H1 (cell line): ENCODE measurements at regions not wholly inside any gene's neighbourhood (a gene's known extent, or its start where the extent isn't known, plus 50 kb on each side); places are given as distances from the start of the nearest gene placed in this dataset.
A peak's percentile ranks its signal among the peaks of the same experiment; 100 is the strongest.

ENCODE experiments used
- CTCF ChIA-PET: fragments of 300-600 bp; sonication (Branson Sonifier 250); formaldehyde crosslinking; loops from one replicate; lab custom pipeline; 2021; ENCODE audit not compliant: partially characterized antibody; lab: Charles Lee
- POLR2A ChIA-PET: fragments of 300-600 bp; sonication (Branson Sonifier 250); formaldehyde crosslinking; loops from one replicate; lab custom pipeline; 2021; ENCODE audit warnings: inconsistent platforms; ENCODE audit not compliant: partially characterized antibody; lab: Charles Lee
- DNase-seq, 2 experiments: peaks; one replicate each; pipeline versions ENCODE4 v3.0.0 to v3.0.0-alpha.2; 2010 to 2022; ENCODE audit warnings: low spot score in 2 of 2, low read depth in 1 of 2, mixed read lengths in 1 of 2
- FAIRE-seq: peaks from 2 replicates; lab custom pipeline; 2011; peaks lifted over from hg19 to GRCh38; lab: Jason Lieb, UNC
- H2AFZ ChIP-seq: 2 replicates; pipeline ENCODE4 v1.8.1; 2012; ENCODE audit warnings: low read length, inconsistent platforms
- H2AK5ac ChIP-seq: 2 replicates; pipeline ENCODE4 v1.6.1; 2013; ENCODE audit warnings: low read depth, low read length
- H2BK120ac ChIP-seq: replicated peaks from 2 replicates; pipeline ENCODE3; 2013; ENCODE audit warnings: low read depth, low read length, inconsistent platforms
- H2BK12ac ChIP-seq: 2 replicates; pipeline ENCODE4 v1.6.1; 2013; ENCODE audit warnings: low read depth, low read length
- H2BK15ac ChIP-seq: 2 replicates; pipeline ENCODE4 v1.6.1; 2013; ENCODE audit warnings: low read length
- H2BK20ac ChIP-seq: 2 replicates; pipeline ENCODE4 v1.6.1; 2013; ENCODE audit warnings: low read length
- H2BK5ac ChIP-seq: 2 replicates; pipeline ENCODE4 v1.6.1; 2013; ENCODE audit warnings: low read depth, low read length
- H3K14ac ChIP-seq: 2 replicates; pipeline ENCODE4 v1.6.1; 2013; ENCODE audit warnings: inconsistent platforms; ENCODE audit not compliant: insufficient read length
- H3K18ac ChIP-seq: 2 replicates; pipeline ENCODE4 v1.6.1; 2013; ENCODE audit warnings: low read length; ENCODE audit errors: extremely low read depth
- H3K23ac ChIP-seq: 2 replicates; pipeline ENCODE4 v1.6.1; 2013; ENCODE audit warnings: inconsistent platforms; ENCODE audit not compliant: insufficient read length
- H3K23me2 ChIP-seq: 2 replicates; pipeline ENCODE4 v1.6.1; 2013; ENCODE audit warnings: low read depth, low read length
- H3K27ac ChIP-seq: 2 replicates; pipeline ENCODE4 v1.6.1; 2011; ENCODE audit warnings: low read depth, low read length, inconsistent platforms
- H3K27me3 ChIP-seq, 4 experiments: replicated peaks in 1 of 4; 1 replicate in 1 of 4; 2 replicates in 3 of 4; pipeline versions ENCODE4 v1.6.1 to v1.8.1; 2011 to 2013; ENCODE audit warnings: low read length in 3 of 4, mild to moderate bottlenecking in 3 of 4, inconsistent platforms in 2 of 4, mixed read lengths in 2 of 4, moderate library complexity in 1 of 4; ENCODE audit not compliant: control insufficient read depth in 3 of 4, insufficient read depth in 3 of 4; ENCODE audit errors: extremely low read depth in 1 of 4
- H3K36me3 ChIP-seq, 4 experiments: 2 replicates each; pipeline versions ENCODE4 v1.6.1 to v1.8.1; 2011 to 2013; ENCODE audit warnings: mild to moderate bottlenecking in 4 of 4, low read length in 3 of 4, moderate library complexity in 2 of 4, control low read depth in 1 of 4, inconsistent platforms in 1 of 4; ENCODE audit not compliant: insufficient read depth in 4 of 4, control insufficient read depth in 2 of 4
- H3K4ac ChIP-seq: replicated peaks from 2 replicates; pipeline ENCODE3; 2013; ENCODE audit warnings: low read length, low read depth, mixed read lengths, inconsistent platforms; ENCODE audit not compliant: insufficient read length
- H3K4me1 ChIP-seq, 4 experiments: replicated peaks in 1 of 4; 1 replicate in 1 of 4; 2 replicates in 3 of 4; pipeline versions ENCODE4 v1.6.1 to v1.8.1; 2011 to 2013; ENCODE audit warnings: low read length in 3 of 4, inconsistent platforms in 2 of 4, mixed read lengths in 1 of 4; ENCODE audit not compliant: insufficient read depth in 4 of 4, control insufficient read depth in 3 of 4
- H3K4me2 ChIP-seq, 2 experiments: 2 replicates each; pipeline versions ENCODE4 v1.6.1 to v1.8.1; 2011 to 2013; ENCODE audit warnings: low read depth in 2 of 2, low read length in 2 of 2, control low read depth in 1 of 2, inconsistent platforms in 1 of 2, mild to moderate bottlenecking in 1 of 2; ENCODE audit not compliant: insufficient read depth in 1 of 2
- H3K4me3 ChIP-seq, 4 experiments: fragments of 200-600, 300-600 bp in 1 of 4; sonication (generic), shearing (Covaris generic), sonication (Bioruptor Twin) in 1 of 4; 2 replicates each; pipeline versions ENCODE4 v1.5.1 to v1.8.1; 2011 to 2016; ENCODE audit warnings: low read length in 4 of 4, low read depth in 3 of 4, control low read depth in 2 of 4, inconsistent platforms in 2 of 4, mild to moderate bottlenecking in 2 of 4, mixed read lengths in 1 of 4, moderate library complexity in 1 of 4; ENCODE audit not compliant: insufficient read depth in 2 of 4; ENCODE audit errors: extremely low read depth in 1 of 4
- H3K56ac ChIP-seq: replicated peaks from 2 replicates; pipeline ENCODE3; 2013; ENCODE audit warnings: low read depth, mild to moderate bottlenecking, mixed read lengths, low read length, inconsistent platforms; ENCODE audit not compliant: insufficient read length
- H3K79me1 ChIP-seq: 2 replicates; pipeline ENCODE4 v1.6.1; 2013; ENCODE audit warnings: low read depth, low read length, control low read depth
- H3K79me2 ChIP-seq, 2 experiments: 2 replicates each; pipeline versions ENCODE4 v1.6.1 to v1.8.1; 2012 to 2013; ENCODE audit warnings: low read length in 2 of 2, mild to moderate bottlenecking in 2 of 2, inconsistent platforms in 1 of 2; ENCODE audit not compliant: insufficient read depth in 2 of 2, control insufficient read depth in 1 of 2
- H3K9ac ChIP-seq, 4 experiments: replicated peaks in 1 of 4; 1 replicate in 1 of 4; 2 replicates in 3 of 4; pipeline versions ENCODE4 v1.6.1 to v1.8.1; 2011 to 2013; ENCODE audit warnings: low read depth in 3 of 4, low read length in 3 of 4, control low read depth in 2 of 4, mild to moderate bottlenecking in 2 of 4, moderate library complexity in 2 of 4, inconsistent platforms in 1 of 4; ENCODE audit errors: extremely low read depth in 1 of 4
- H3K9me3 ChIP-seq, 2 experiments: 2 replicates each; pipeline versions ENCODE4 v1.6.1 to v1.8.1; 2012 to 2013; ENCODE audit warnings: mild to moderate bottlenecking in 2 of 2, moderate library complexity in 2 of 2, control low read depth in 1 of 2, inconsistent platforms in 1 of 2, low read depth in 1 of 2, low read length in 1 of 2, mixed read lengths in 1 of 2; ENCODE audit not compliant: insufficient read depth in 2 of 2
- H4K20me1 ChIP-seq, 2 experiments: replicated peaks in 1 of 2; 2 replicates each; pipeline versions ENCODE3 to v1.8.1; 2011 to 2013; ENCODE audit warnings: inconsistent platforms in 2 of 2, low read length in 2 of 2, mild to moderate bottlenecking in 1 of 2; ENCODE audit not compliant: insufficient read depth in 2 of 2, control insufficient read depth in 1 of 2
- H4K5ac ChIP-seq: 2 replicates; pipeline ENCODE4 v1.6.1; 2013; ENCODE audit warnings: low read length, low read depth, mixed read lengths, inconsistent platforms; ENCODE audit not compliant: insufficient read length
- H4K8ac ChIP-seq: 2 replicates; pipeline ENCODE4 v1.8.0; 2013; ENCODE audit warnings: mild to moderate bottlenecking, moderate library complexity, low read length, inconsistent platforms; ENCODE audit not compliant: insufficient read depth; ENCODE audit errors: extremely low read depth
- H4K91ac ChIP-seq: replicated peaks from 2 replicates; pipeline ENCODE3; 2013; ENCODE audit warnings: low read length, mixed read lengths, inconsistent platforms; ENCODE audit not compliant: insufficient read length
- EGR1 ChIP-seq: IDR thresholded peaks from 2 replicates; pipeline ENCODE4 v1.6.1; 2011; ENCODE audit warnings: low read depth, low read length, borderline replicate concordance
- EP300 ChIP-seq, 2 experiments: IDR thresholded peaks; 1 replicate in 1 of 2; 2 replicates in 1 of 2; pipeline ENCODE4 v1.6.1; 2011 to 2012; ENCODE audit warnings: low read depth in 2 of 2, low read length in 2 of 2, mild to moderate bottlenecking in 2 of 2, borderline replicate concordance in 1 of 2, inconsistent platforms in 1 of 2, moderate library complexity in 1 of 2
- EZH2 ChIP-seq: fragments of 200-600 bp; sonication (generic); IDR thresholded peaks from 2 replicates; pipeline ENCODE4 v1.7.1; 2012; ENCODE audit warnings: low read depth, mild to moderate bottlenecking, moderate library complexity, low read length, inconsistent platforms; ENCODE audit not compliant: severe bottlenecking
- GTF2F1 ChIP-seq: IDR thresholded peaks from 2 replicates; pipeline ENCODE4 v1.6.1; 2012; ENCODE audit warnings: low read depth, low read length, improper control_type of control experiment, borderline replicate concordance
- KDM1A ChIP-seq: fragments of 200-600, 300-600 bp; sonication (generic); IDR thresholded peaks from 2 replicates; pipeline ENCODE4 v1.7.1; 2016; ENCODE audit warnings: mild to moderate bottlenecking, low read length, borderline replicate concordance
- NRF1 ChIP-seq: IDR thresholded peaks from 2 replicates; pipeline ENCODE4 v1.6.1; 2011; ENCODE audit warnings: mild to moderate bottlenecking, low read depth, low read length, improper control_type of control experiment
- POLR2AphosphoS5 ChIP-seq: IDR thresholded peaks from 2 replicates; pipeline ENCODE4 v1.6.1; 2011; ENCODE audit warnings: low read depth, low read length
- RFX5 ChIP-seq: IDR thresholded peaks from 2 replicates; pipeline ENCODE4 v1.6.1; 2011; ENCODE audit warnings: low read depth, low read length, improper control_type of control experiment, borderline replicate concordance
- SIN3A ChIP-seq, 2 experiments: IDR thresholded peaks in 1 of 2; conservative IDR thresholded peaks in 1 of 2; 2 replicates each; pipeline ENCODE4 v1.6.1; 2011 to 2012; ENCODE audit warnings: low read length in 2 of 2, improper control_type of control experiment in 1 of 2, low read depth in 1 of 2, mild to moderate bottlenecking in 1 of 2
- SP4 ChIP-seq: IDR thresholded peaks from 2 replicates; pipeline ENCODE4 v1.6.1; 2012; ENCODE audit warnings: low read length, inconsistent platforms
- WGBS, 2 experiments: shearing (Covaris generic) in 1 of 2; methylation state at CpG; one replicate each; pipeline versions ENCODE4 v1.1.6 to v1.1.7; 2013 to 2015; ENCODE audit warnings: low lambda C conversion rate in 2 of 2, mixed read lengths in 2 of 2, inconsistent platforms in 1 of 2, low coverage in 1 of 2, missing lambda C conversion rate in 1 of 2; ENCODE audit not compliant: insufficient replicate concordance in 2 of 2, insufficient coverage in 1 of 2, insufficient read length in 1 of 2; ENCODE audit errors: extremely low coverage in 1 of 2, missing lambda C conversion rate in 1 of 2; 5-methylcytosine and 5-hydroxymethylcytosine counted together
- TF ChIP-seq, protein P1 (sequence below): IDR thresholded peaks from 2 replicates; pipeline ENCODE4 v1.6.1; 2012; ENCODE audit warnings: inconsistent platforms

GRCh38 chr2:133675-134593 lies 87.6 kb upstream of the FAM110C start:
- no peaks in the 10 kb centered on the region for H3K27me3 ChIP-seq
- H2AK5ac ChIP-seq: no peak overlapping the region
- H3K79me1 ChIP-seq: no peaks in the 10 kb centered on the region
- 72% methylated on average over 7 of the region's 7 CpGs; no CpG with 5 or more reads in 1 of the 2 experiments for WGBS, 2 experiments
- no peaks in the 10 kb centered on the region; a peak in 1 of 4 replicates for H3K9me3 ChIP-seq
- H3K4me1 ChIP-seq: peaks cover 0 to 5% (median 1%) of the 10 kb centered on the region in 4 experiments; a peak in 5 of 7 replicates
- no peak overlapping the region for H3K56ac ChIP-seq
- H3K18ac ChIP-seq: no peak overlapping the region
- H3K36me3 ChIP-seq: no peaks in the 10 kb centered on the region
- CTCF ChIA-PET: interaction anchor here (0.8 to 1.2 kb wide), 5 partner anchors 9 to 122 kb away, joined by 3 to 4 read pairs (median 3); partner anchors contain the start of gene FAM110C
- H2BK15ac ChIP-seq: no peak overlapping the region
- no peaks in the 10 kb centered on the region for H3K23me2 ChIP-seq
- DNase-seq (no peak), FAIRE-seq (no peak)
- no peak overlapping the region for H4K8ac ChIP-seq
- no peak overlapping the region for H3K9ac ChIP-seq
- H2BK120ac ChIP-seq: no peak overlapping the region
- no peaks in the 10 kb centered on the region for H3K79me2 ChIP-seq
- no peak overlapping the region for H4K91ac ChIP-seq
- no peak overlapping the region for H3K4ac ChIP-seq
- no peak overlapping the region for H2BK20ac ChIP-seq
- H2AFZ ChIP-seq: no peak overlapping the region
- H2BK12ac ChIP-seq: peak overlapping the region; percentile 23; the same call in 1 of the 2 replicates
- POLR2A ChIA-PET: no interaction called here
- H3K14ac ChIP-seq: no peak overlapping the region
- H3K4me2 ChIP-seq: no peak overlapping the region
- H3K4me3 ChIP-seq: no peak overlapping the region
- no peak overlapping the region for H3K27ac ChIP-seq
- no peaks in the 10 kb centered on the region for H4K20me1 ChIP-seq
- H4K5ac ChIP-seq: no peak overlapping the region
- no peak overlapping the region for H3K23ac ChIP-seq
- H2BK5ac ChIP-seq: no peak overlapping the region
- TF ChIP-seq POLR2AphosphoS5 (no peak), KDM1A (no peak), SIN3A (conservative IDR thresholded peaks at IDR 0.05 in 1 of 2, IDR thresholded peaks at IDR 0.05 in 1 of 2; ENCODE audit: low read depth in 1 of 2, low read length in 2 of 2) (no peak), RFX5 (no peak), EGR1 (no peak), EZH2 (no peak), NRF1 (no peak), GTF2F1 (no peak), SP4 (no peak), EP300 (IDR thresholded peaks at IDR 0.05; ENCODE audit: borderline replicate concordance in 1 of 2, low read depth in 2 of 2, low read length in 2 of 2) (no peak)
- TF ChIP-seq, protein P1, sequence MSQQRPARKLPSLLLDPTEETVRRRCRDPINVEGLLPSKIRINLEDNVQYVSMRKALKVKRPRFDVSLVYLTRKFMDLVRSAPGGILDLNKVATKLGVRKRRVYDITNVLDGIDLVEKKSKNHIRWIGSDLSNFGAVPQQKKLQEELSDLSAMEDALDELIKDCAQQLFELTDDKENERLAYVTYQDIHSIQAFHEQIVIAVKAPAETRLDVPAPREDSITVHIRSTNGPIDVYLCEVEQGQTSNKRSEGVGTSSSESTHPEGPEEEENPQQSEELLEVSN: no peak
